ENCODE measurements at regions not wholly inside any gene's neighbourhood (a gene's known extent, or its start where the extent isn't known, plus 50 kb on each side); places are given as distances from the start of the nearest gene placed in this dataset.

DNA sequence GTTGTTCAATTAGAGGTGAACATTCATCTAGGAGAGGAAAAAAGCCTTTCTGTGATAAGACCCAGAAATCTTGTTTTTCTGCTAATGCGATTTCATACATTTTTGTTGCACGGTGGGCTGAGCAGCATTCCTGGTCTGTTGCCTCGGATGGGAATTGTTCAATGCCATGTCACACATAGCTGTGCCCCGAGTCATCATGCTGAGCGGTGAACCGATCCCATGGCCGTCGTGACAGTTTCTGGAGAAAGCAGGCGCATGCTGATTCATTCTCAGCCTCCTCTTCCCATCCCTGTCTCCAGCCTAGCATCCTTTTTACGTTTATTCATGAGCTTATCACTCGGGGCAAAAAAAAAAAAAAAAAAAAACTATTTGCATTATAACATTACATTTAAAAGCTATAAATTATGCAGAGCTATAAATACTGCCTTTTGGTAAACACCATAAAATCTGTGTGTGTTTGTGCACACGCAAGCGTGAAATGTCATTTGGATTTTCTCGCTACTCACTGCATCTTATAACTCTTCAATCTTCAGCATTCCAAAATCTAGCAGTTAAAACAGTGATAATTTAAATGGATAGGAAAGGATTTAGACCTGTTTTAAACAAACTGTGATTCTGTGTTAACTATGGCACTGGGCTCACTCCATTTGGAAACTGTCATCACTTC is 58.9 kb upstream of the IFNGR1 start:
- TF ChIP-seq, protein P1, sequence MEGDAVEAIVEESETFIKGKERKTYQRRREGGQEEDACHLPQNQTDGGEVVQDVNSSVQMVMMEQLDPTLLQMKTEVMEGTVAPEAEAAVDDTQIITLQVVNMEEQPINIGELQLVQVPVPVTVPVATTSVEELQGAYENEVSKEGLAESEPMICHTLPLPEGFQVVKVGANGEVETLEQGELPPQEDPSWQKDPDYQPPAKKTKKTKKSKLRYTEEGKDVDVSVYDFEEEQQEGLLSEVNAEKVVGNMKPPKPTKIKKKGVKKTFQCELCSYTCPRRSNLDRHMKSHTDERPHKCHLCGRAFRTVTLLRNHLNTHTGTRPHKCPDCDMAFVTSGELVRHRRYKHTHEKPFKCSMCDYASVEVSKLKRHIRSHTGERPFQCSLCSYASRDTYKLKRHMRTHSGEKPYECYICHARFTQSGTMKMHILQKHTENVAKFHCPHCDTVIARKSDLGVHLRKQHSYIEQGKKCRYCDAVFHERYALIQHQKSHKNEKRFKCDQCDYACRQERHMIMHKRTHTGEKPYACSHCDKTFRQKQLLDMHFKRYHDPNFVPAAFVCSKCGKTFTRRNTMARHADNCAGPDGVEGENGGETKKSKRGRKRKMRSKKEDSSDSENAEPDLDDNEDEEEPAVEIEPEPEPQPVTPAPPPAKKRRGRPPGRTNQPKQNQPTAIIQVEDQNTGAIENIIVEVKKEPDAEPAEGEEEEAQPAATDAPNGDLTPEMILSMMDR (conservative IDR thresholded peaks at IDR 0.05; ENCODE audit: low read depth, low read length), result no peak
- no peak overlapping the region for H3K4me3 ChIP-seq (ENCODE audit: low read length)
- DNase-seq (ENCODE audit: low read depth), result peak; percentile 78

DNA sequence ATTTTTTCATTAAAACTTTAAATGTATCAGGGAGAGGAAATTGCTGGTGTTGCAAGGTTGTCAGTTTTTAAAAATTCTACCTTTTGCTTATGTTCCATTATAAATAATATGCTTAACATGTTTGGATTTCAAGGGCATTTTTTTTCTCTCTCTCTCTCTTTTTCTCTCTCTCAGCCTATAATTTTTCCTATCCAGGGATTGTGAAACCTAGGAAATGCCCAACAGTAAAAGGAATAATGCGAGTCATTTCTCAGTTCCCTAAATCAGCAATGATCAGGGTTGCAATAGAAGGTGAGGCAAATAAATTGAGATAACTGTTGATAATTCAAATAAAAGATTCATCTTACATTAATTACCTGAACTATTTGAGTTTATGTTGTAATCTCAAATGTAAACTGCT is 53.2 kb upstream of the IFNGR1 start:
- TF ChIP-seq, protein P1 (conservative IDR thresholded peaks at IDR 0.05; ENCODE audit: low read depth, low read length), result no peak
- no peak for DNase-seq (ENCODE audit: low read depth)
- no peak overlapping the region for H3K4me3 ChIP-seq (ENCODE audit: low read length)

DNA sequence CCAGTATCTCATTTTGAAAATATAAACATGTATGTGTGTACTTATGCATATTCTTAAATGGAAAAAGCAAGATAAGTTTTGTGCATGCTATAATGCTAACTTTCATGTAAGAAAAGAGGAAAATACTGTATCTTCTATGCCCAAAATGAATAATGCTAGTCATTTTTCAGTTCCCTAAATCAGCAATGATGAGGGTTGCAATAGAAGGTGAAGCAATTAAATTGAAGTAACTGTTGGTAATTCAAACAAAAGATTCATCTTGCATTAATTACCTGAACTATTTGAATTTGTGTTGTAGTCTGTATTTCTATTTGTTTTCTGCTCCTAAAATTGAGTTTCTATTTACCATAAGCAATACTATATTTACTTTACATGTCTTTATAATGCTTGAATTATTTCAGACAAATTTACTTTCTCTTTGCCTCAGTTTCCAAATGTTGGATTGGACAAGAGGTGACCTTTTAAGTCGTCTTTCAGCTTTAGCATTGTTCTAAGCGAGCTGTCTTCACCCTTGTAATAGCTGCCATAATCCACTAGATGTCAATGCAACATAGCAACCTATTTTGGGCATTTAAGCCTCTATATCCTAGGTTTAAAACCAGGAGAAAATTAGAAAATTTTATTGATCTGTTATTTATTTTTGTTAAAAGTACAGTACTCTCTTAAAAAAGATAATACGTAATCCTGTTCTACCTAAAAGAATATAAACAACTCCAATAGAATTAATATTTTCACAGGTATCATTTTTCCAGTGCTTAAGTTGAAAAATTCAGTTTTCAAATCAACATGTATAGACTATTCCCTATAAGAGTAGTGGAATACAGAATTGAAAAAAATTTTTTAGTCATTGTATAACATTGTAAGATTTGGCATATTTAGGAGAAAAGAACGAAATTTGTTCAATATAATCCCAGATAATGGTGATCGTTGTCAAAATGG is 52.3 kb upstream of the IFNGR1 start:
- no peak for DNase-seq (ENCODE audit: low read depth)
- TF ChIP-seq, protein P1 (conservative IDR thresholded peaks at IDR 0.05; ENCODE audit: low read depth, low read length), result peak; percentile 90
- no peak overlapping the region for H3K4me3 ChIP-seq (ENCODE audit: low read length)

DNA sequence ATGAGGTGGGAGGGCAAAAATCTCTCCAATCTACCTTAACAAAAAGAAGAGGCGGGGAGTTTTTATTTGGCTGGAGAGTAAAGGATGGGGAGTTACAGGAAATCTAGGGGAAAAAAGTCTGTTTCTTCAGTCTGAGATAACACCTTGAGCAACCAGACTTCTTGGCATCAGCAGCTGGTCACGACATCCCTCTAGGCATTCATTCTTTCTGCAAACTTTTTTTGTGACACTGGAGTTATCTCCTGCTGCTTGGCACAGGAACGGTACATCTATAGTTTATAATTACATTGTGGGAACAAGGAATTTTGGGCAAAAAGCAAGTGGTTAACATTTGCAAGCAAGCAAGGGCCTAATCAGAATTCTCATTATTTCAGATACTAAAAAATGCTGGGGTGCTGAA is 50.6 kb upstream of the IFNGR1 start:
- no peak for DNase-seq (ENCODE audit: low read depth)
- no peak overlapping the region for H3K4me3 ChIP-seq (ENCODE audit: low read length)
- TF ChIP-seq, protein P1 (conservative IDR thresholded peaks at IDR 0.05; ENCODE audit: low read depth, low read length), result no peak

DNA sequence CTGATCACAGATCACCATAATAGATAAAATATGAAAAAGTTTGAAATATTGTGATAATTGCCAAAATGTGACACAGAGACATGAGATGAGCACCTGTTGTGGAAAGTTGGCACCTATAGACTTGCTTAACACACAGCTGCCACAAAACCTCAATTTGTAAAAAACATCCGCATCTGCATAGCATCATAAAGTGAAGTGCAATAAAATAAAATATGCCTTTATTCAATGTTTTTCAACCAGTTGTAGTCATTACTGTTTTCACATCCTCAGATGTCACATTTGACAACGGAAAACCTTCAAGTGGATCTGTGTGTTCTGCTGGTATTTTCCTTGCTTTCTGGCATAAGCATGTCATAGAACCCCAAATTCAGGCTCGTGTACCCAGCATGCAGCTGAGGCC is 50.2 kb upstream of the IFNGR1 start:
- no peak for DNase-seq (ENCODE audit: low read depth)
- TF ChIP-seq, protein P1 (conservative IDR thresholded peaks at IDR 0.05; ENCODE audit: low read depth, low read length), result no peak
- no peak overlapping the region for H3K4me3 ChIP-seq (ENCODE audit: low read length)

Measured in retinal pigment epithelial cell (primary cell).